Tibial nerve (tissue), 4 donors: ENCODE measurements at regions not wholly inside any gene's neighbourhood (a gene's known extent, or its start where the extent isn't known, plus 50 kb on each side); places are given as distances from the start of the nearest gene placed in this dataset.

ENCODE experiments used
- CTCF ChIP-seq, 5 experiments: fragments of 200-600 bp in 3 of 5; fragments of 450-650 bp in 2 of 5; sonication (generic) in 3 of 5; IDR thresholded peaks; one replicate each; pipeline ENCODE4 v1.5.1; 2016 to 2019; ENCODE audit warnings: antibody characterized with exemption in 5 of 5, mild to moderate bottlenecking in 3 of 5, moderate library complexity in 2 of 5
- EP300 ChIP-seq, 2 donors: sonication (generic); formaldehyde crosslinking; IDR thresholded peaks; one replicate each; pipeline ENCODE4 v1.6.1; 2017; ENCODE audit warnings: antibody characterized with exemption in 2 of 2, mild to moderate bottlenecking in 1 of 2

GRCh38 chr1:66478116-66478515, 55.8 kb upstream of the SGIP1 start:
- TF ChIP-seq CTCF (IDR thresholded peaks at IDR 0.05) (no peak), EP300 (IDR thresholded peaks at IDR 0.05) (no peak)
